NCI-H510A treated with DMSO at 0.1 percent for 48 hours (cell line): ENCODE measurements at regions not wholly inside any gene's neighbourhood (a gene's known extent, or its start where the extent isn't known, plus 50 kb on each side); places are given as distances from the start of the nearest gene placed in this dataset.

Experiments used
- DNase-seq: peaks from one replicate; lab custom pipeline; 2025; lab: John Stamatoyannopoulos, UW

DNA sequence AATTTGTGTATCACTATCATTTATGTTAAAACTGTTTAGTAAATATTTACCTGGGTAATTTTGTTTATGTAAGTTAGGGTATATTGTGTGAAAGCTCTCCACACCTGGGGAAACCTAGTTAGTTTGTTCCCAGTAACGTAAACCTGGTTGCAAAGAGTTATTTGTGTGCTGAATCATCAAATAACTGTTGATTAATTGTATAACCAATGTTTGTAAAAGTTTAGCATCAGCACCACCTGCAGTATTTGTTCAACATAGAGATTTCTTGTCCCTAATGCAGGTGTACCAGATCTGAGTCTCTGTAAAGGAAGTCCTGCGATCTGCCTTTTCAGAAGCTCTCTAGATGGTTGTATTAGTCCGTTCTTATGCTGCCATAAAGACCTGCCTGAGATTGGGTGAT, 440.4 kb downstream of the COL12A1 start:
- no peak for DNase-seq

GRCh38 chr6:74764486-74764885, 441.4 kb downstream of the COL12A1 start:
- DNase-seq = no peak

- DNase-seq = no peak
Measured at GRCh38 chr6:74762841-74763240, 443.0 kb downstream of the COL12A1 start.

DNA sequence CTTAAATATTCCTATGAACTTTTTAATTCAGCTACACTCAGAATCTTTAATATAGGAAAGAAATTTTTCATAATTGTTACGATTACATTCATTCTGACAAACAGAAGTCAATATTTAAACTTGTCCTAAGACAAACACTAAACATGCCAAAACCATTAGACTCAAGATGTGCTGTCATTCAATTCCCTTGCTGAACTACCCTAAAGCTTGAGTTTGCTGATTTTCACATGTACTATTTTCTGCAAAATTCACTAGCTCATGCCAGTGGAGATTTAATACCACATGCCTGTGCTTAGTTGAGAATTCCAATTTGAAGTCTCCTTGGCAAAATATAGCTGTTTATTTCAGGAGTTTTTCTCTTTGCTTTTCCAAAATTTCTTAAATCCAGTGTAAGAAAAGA, 448.0 kb downstream of the COL12A1 start:
- no peak for DNase-seq

DNA sequence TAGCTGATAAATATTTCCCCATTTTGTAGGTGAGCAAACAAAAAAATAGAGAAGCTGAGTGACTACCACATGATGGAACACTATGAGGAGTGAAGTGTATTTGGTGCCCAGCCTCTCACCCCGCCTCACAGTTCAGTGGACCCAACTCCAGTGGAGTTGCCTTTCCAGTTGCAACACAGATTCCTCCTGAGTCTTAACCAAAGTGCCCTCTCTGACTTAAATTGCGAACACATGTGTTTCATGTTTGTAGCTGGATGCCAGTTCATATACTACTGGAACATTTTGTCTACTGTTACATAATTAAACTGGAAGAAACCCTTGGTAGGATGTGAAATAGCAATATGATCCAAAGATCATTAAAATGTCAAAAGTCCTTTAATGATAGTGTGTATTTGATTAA, 448.9 kb downstream of the COL12A1 start:
- no peak for DNase-seq

DNA sequence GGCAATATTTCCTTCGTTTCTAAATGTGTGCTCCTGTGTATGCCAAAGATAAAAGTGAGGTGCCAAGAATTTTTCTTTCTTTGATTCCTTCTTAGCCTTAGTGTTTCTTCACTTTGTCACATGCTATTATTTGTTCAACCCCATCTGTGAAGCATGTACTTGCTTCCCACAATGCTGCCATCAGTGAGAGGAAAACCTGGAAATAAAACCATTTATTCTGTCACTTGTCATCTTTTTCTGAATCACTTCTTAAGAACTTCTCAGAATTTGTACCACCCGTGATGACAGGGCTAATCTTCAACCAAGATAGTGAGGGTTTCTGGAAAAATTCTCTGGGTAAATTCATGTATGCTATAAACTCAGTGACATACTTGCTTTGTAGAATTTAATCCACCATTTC, 450.1 kb downstream of the COL12A1 start:
- no peak for DNase-seq

DNA sequence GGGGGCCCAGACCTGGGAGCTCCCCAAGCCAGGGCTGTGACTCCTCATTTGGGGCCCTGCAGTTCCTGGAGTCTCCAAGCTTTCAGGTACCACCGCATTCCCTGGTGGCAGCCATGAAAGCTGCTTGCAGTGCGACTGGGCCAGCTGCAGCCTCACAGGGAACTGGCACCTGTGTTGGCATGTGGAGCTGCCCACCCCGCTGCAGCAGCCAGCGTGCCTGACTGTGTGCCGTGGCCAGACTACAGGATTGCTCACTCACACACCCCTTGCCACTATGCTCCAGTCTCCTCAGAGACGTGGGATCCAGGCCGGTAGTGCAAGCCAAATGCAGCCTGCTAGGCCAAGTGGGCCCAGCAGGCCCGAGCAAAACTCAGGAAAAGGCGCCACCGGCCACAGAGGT, 450.7 kb downstream of the COL12A1 start:
- DNase-seq = no peak

DNA sequence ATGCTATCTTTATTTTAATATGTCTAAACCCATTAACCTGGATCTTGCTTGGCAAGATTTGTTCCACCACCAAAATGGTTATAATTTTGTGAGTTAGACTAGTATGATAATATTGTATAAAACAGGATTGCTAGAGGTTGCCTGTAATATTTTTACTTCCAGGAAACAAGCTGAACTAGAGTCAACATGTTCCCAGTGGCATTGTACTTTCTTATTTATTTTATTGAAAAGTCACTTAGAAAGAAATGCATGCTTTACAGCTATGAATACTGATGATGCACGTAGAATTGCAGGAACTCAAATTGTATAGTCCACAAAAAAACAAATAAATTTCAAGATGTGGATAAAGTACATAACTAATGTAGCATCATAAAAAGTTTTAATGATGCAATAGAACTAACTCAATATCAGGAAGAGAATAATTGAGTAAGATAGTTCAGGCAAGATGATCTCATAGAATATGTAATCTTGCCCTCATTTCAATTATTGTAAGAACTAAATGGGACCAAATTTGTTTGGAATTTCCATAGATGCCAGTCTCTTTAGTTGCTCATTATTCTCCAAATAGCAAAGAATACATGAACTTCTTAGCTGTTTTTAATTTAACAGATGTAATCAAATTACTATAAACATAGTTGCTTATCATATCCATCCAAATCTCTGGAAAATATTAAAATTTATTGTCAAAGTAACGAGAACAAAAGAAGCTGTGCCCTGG, 451.8 kb downstream of the COL12A1 start:
- no peak for DNase-seq

DNA sequence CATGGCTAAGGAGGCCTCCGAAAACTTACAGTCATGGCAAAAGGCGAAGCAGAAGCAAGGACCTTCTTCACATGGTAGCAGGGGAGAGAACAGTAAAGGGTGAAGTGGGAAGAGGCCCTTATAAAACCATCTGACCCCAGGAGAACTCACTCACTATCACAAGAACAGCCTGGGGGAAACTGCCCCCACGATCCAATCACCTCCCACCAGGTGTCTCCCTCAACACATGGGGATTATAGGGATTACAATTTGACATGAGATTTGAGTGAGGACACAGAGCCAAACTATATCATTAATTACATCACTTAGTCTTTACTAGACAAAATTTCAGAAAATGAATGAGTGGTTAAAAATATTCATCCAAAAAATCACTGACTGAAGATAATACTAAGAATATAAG, 453.6 kb downstream of the COL12A1 start:
- DNase-seq = no peak

- DNase-seq = no peak
Measured at GRCh38 chr6:74750826-74751225, 455.0 kb downstream of the COL12A1 start.

DNA sequence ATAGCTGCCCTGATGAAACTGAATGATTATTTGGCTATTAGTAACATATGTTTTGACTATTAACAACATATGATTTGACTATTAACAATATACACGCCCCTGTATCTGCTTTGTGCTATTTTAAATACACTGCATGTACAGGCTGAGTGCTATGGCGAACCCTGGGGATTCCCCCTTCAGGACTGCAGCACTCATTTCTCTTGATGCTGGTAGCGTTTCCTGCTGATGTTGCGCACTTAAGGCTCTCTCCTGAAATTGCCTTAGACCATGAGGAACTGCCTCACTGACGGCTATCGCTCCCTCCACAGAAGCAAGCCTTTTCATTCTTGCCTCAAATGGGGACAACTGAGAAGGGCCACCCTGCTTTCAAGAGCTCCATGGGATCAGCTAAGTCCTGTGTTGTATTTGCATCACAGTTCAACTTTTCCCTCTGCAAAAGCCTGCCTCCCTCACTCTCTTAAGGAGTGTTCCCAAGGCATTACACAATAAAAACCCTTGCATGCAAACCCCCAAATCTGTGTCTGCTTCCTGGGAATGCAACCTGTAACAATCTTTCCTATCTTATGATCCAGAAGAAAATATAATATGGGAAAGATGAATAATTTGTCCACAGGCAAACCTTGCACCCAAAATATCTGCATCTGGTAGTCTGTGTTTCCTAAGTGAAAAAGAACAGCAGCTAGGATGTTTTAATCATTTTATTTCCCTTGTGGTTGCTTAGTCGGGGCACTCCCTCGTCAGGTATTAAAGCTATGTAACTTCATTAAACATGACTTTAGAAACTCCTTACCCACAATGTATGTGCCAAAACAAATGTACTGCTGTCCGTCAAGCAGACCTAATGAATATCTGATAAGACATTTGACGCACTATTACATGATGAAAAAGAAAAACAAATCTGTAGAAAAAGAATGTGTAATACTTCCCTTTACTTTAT, 456.4 kb downstream of the COL12A1 start:
- DNase-seq = no peak

GRCh38 chr6:74745670-74746069, 460.2 kb downstream of the COL12A1 start:
- no peak for DNase-seq

- DNase-seq = no peak
Measured at GRCh38 chr6:74742793-74743508, 462.9 kb downstream of the COL12A1 start.

GRCh38 chr6:74741646-74742045, 464.2 kb downstream of the COL12A1 start:
- no peak for DNase-seq

- no peak for DNase-seq
Measured at GRCh38 chr6:74735304-74735703, 470.5 kb downstream of the COL12A1 start.

DNA sequence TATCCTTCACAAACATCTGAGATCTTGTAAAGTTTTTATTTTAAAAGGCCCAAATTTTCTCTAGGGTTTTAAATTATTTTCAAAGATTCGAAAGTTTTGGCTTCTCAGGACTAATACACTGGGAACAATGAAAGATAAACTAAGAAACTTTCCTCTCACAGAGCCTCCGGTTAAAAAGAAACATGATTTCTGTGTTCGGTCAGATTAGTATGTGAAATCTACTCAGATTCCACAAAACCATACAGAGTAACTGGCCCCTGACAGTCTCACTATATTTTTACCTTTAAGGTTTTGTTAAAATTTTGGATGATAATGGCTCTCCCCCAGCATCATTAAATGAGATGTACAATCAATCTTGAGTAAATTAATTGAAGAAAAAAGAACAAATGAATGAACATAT, 471.0 kb downstream of the COL12A1 start:
- no peak for DNase-seq

- DNase-seq = no peak
Measured at GRCh38 chr6:74733830-74734620, 471.8 kb downstream of the COL12A1 start.

GRCh38 chr6:74731931-74732330, 473.9 kb downstream of the COL12A1 start:
- DNase-seq = no peak

DNA sequence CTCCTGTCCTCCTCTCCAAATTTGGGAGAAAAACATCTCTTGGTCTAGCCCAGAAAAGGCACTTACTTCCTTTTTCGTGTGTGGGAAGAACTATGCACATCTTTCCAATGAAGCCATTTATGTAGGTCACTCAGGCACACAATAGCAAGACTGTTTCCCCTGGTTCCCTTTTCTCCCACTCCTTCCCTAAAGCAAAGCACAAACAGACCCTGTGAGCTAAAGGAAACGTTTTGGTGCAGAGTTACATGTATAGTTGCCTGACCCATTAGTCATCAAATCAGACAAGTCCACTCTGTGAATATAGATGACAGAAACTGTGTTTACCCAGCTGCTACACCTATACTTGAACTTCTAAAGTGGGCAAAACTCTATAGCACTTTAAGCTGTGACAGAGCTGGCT, 474.6 kb downstream of the COL12A1 start:
- peak; percentile 75 for DNase-seq

GRCh38 chr6:74720923-74721322, 484.9 kb downstream of the COL12A1 start:
- no peak for DNase-seq

DNA sequence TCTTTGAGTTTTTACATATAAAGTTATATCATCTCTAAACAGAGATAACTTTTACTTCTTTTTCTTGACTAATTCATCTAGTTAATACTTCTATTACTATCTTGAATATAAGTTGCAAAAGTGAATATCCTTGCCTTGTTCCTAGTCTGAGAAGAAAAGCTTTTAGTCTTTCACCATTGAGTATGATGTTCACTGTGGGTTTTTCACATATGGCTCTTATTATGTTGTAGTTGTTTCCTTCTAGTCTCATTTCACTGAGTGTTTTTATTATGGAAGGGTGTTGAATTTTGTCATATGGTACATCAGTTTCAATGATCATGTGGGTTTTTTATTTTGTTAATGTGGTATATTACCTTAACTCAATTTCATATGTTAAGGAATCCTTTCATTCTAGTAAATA, 488.3 kb downstream of the COL12A1 start:
- no peak for DNase-seq
